ENCODE measurements at regions not wholly inside any gene's neighbourhood (a gene's known extent, or its start where the extent isn't known, plus 50 kb on each side); places are given as distances from the start of the nearest gene placed in this dataset. TPM values are rescaled to one million over a fixed set of nuclear protein-coding genes. Genes with fewer than 3 reads are reported as not detected.
"Not testable (repeated sequence)": the region's sequence is repeated elsewhere in the genome, so short reads cannot be mapped to it uniquely, and the experiment has no call there.

- 42 to 46% methylated on average over 21 of the region's 21 CpGs for WGBS, 2 experiments (ENCODE audit: low coverage in 1 of 2, low lambda C conversion rate in 2 of 2, missing lambda C conversion rate in 2 of 2)
- H3F3A ChIP-seq (ENCODE audit: insufficient read depth); H3K27ac ChIP-seq; H3K9ac ChIP-seq; H3K79me2 ChIP-seq (ENCODE audit: insufficient read depth); H3K27me3 ChIP-seq (replicated peaks; ENCODE audit: insufficient read depth); DNase-seq; H4K20me1 ChIP-seq (ENCODE audit: insufficient read depth); H3K36me3 ChIP-seq (ENCODE audit: low read depth); H3K4me1 ChIP-seq (ENCODE audit: insufficient read depth); H3K4me2 ChIP-seq (ENCODE audit: unreplicated experiment); H3K9me3 ChIP-seq (ENCODE audit: low read depth); H2AFZ ChIP-seq; H3K4me3 ChIP-seq; H3K9me2 ChIP-seq (ENCODE audit: insufficient read depth); in situ Hi-C loops (cut with MboI): not testable (repeated sequence)
Observed at GRCh38 chr22:16183864-16184263, 408.7 kb downstream of the CCT8L2 start.

Small RNAs in the stretch of these regions (small RNA-seq; reads per million reads assigned to genes)
- not detected for gene RF00026 (ENCODE audit: low read depth, low replicate concordance)

Data from GM23248 (cell line).